A673 (cell line): ENCODE measurements at regions not wholly inside any gene's neighbourhood (a gene's known extent, or its start where the extent isn't known, plus 50 kb on each side); places are given as distances from the start of the nearest gene placed in this dataset.

Experiments used
- BruUV-seq: library from RNA; stranded (reverse); fragments of 400-500 nt; replicated peaks from 2 replicates; lab custom pipeline; 2021; lab: Mats Ljungman, UMichigan
- CTCF ChIA-PET: fragments of 300-600 bp; sonication (Branson Sonifier 250); formaldehyde crosslinking; loops from one replicate; lab custom pipeline; 2022; ENCODE audit warnings: antibody characterized with exemption; lab: Charles Lee
- POLR2A ChIA-PET: fragments of 300-600 bp; sonication (Branson Sonifier 250); formaldehyde crosslinking; loops from one replicate; lab custom pipeline; 2022; ENCODE audit warnings: antibody characterized with exemption; ENCODE audit not compliant: low non-redundant PET; lab: Charles Lee
- DNase-seq: peaks from one replicate; pipeline ENCODE4 v3.0.0-alpha.2; 2015; ENCODE audit warnings: low spot score
- H3K27ac ChIP-seq: fragments of 200-600 bp; sonication (generic); 2 replicates; pipeline ENCODE4 v1.5.1; 2016; ENCODE audit warnings: mixed run types, low read depth, mild to moderate bottlenecking, mixed read lengths, antibody characterized with exemption, low read length; ENCODE audit not compliant: poor library complexity, severe bottlenecking
- H3K27me3 ChIP-seq: fragments of 200-600 bp; sonication (generic); replicated peaks from 2 replicates; pipeline ENCODE4 v1.6.1; 2017; ENCODE audit warnings: mixed run types, low read depth, mild to moderate bottlenecking, mixed read lengths, antibody characterized with exemption, low read length; ENCODE audit not compliant: insufficient read depth, poor library complexity
- H3K36me3 ChIP-seq: fragments of 200-600 bp; sonication (generic); 2 replicates; pipeline ENCODE4 v1.6.1; 2016; ENCODE audit warnings: mixed run types, mild to moderate bottlenecking, mixed read lengths, antibody characterized with exemption, low read length; ENCODE audit not compliant: insufficient read depth, poor library complexity, severe bottlenecking
- H3K4me1 ChIP-seq: fragments of 200-600 bp; sonication (generic); 2 replicates; pipeline ENCODE4 v1.6.1; 2017; ENCODE audit warnings: mixed run types, mild to moderate bottlenecking, mixed read lengths, antibody characterized with exemption, low read length; ENCODE audit not compliant: insufficient read depth, poor library complexity, severe bottlenecking
- H3K4me3 ChIP-seq: fragments of 200-600 bp; sonication (generic); 2 replicates; pipeline ENCODE4 v1.5.1; 2016; ENCODE audit warnings: low read depth, mixed run types, mild to moderate bottlenecking, mixed read lengths, low read length; ENCODE audit not compliant: poor library complexity, severe bottlenecking
- H3K9me3 ChIP-seq: fragments of 200-600 bp; sonication (generic); 2 replicates; pipeline ENCODE4 v1.6.1; 2016; ENCODE audit warnings: mixed run types, low read depth, mild to moderate bottlenecking, mixed read lengths, antibody characterized with exemption, low read length; ENCODE audit not compliant: poor library complexity, severe bottlenecking
- EZH2 ChIP-seq: fragments of 200-600 bp; sonication (generic); IDR thresholded peaks from 2 replicates; pipeline ENCODE4 v1.6.1; 2017; ENCODE audit warnings: borderline replicate concordance, low read depth, mild to moderate bottlenecking, mixed read lengths, antibody characterized with exemption, low read length; ENCODE audit not compliant: poor library complexity, severe bottlenecking
- intact Hi-C: fragments of 100-400 bp; cut with micrococcal nuclease; formaldehyde crosslinking; loops from one replicate; pipeline ENCODE4 v1.10.0; 2022; ENCODE audit not compliant: unreplicated experiment
- TF ChIP-seq, protein P1 (sequence below): fragments of 300-800, 200-600 bp; sonication (generic); conservative IDR thresholded peaks from 2 replicates; pipeline ENCODE4 v1.5.1; 2017; ENCODE audit warnings: low read depth, mild to moderate bottlenecking, antibody characterized with exemption, low read length, moderate library complexity, mixed read lengths

DNA sequence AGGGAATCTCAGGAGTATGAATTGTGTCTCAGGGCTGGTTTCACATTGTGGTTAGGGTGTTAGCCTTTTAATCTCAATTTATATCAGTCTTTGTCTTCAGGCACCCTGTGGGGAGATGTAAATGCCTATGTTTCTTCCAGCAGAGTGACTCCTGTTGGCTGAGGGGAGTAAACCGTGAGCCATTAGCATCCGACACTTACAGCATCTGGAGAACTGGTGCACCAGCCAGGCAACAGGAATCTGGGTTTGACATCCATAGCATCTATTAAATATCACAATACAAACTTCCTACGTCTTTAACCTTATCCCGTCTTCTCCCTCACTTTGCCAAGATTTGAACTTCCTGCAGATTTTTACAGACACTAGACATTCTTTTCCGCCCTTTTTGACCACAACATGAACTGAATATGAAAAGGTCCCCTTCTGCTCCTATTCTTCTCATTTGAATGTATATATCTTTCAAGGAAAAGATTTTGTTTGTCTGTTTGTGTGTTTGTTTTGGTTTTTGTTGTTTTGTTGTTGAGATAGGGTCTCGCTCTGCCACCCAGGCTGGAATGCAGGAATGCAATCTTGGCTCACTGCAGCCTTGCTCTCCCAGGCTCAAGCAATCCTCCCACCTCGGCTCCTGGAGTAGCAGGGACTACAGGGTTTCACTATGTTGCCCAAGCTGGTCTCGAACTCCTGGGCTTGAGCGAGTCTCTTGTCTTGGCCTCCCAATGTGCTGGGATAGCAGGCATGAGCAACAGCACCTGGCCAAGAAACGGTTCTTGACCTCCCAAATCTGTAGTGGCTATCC lies 626.2 kb downstream of the TLR4 start:
- no peak for TF ChIP-seq EZH2
- TF ChIP-seq, protein P1, sequence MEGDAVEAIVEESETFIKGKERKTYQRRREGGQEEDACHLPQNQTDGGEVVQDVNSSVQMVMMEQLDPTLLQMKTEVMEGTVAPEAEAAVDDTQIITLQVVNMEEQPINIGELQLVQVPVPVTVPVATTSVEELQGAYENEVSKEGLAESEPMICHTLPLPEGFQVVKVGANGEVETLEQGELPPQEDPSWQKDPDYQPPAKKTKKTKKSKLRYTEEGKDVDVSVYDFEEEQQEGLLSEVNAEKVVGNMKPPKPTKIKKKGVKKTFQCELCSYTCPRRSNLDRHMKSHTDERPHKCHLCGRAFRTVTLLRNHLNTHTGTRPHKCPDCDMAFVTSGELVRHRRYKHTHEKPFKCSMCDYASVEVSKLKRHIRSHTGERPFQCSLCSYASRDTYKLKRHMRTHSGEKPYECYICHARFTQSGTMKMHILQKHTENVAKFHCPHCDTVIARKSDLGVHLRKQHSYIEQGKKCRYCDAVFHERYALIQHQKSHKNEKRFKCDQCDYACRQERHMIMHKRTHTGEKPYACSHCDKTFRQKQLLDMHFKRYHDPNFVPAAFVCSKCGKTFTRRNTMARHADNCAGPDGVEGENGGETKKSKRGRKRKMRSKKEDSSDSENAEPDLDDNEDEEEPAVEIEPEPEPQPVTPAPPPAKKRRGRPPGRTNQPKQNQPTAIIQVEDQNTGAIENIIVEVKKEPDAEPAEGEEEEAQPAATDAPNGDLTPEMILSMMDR = no peak
- BruUV-seq = no TSS peak
- no peaks in the 10 kb centered on the region for H3K27me3 ChIP-seq
- H3K4me1 ChIP-seq = no peaks in the 10 kb centered on the region
- H3K27ac ChIP-seq = no peak overlapping the region
- POLR2A ChIA-PET = no interaction called here
- CTCF ChIA-PET = no interaction called here
- no peaks in the 10 kb centered on the region for H3K9me3 ChIP-seq
- intact Hi-C loops = no loop called here
- no peak overlapping the region for H3K4me3 ChIP-seq
- DNase-seq = no peak
- no peaks in the 10 kb centered on the region for H3K36me3 ChIP-seq

DNA sequence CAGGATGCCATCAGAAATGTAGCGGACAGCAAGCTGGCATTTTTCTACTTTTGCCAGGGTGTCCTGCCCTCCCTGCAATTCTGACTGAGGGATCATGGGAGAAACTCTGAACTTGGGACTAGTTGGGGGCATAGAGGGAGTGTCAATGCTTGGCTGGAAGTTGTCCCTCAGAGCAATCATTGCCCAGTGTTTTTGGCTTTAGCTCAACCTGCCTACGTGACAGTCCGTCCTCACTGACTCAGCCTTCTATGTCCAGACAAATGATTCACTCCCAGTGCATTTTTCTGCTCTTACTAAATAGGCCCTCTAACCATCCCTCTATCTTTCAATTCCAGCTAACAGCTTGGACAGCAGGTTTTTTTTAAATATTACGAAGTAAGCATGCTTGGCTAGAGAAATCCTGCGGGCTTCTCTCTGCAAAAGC lies 627.4 kb downstream of the TLR4 start:
- H3K4me1 ChIP-seq = no peaks in the 10 kb centered on the region
- TF ChIP-seq EZH2 = no peak
- TF ChIP-seq, protein P1 = no peak
- no peak for DNase-seq
- ChIA-PET POLR2A (no interaction called here), CTCF (no interaction called here)
- no peak overlapping the region for H3K4me3 ChIP-seq
- intact Hi-C loops = no loop called here
- H3K27me3 ChIP-seq = no peaks in the 10 kb centered on the region
- H3K9me3 ChIP-seq = no peaks in the 10 kb centered on the region
- BruUV-seq = no TSS peak
- no peaks in the 10 kb centered on the region for H3K36me3 ChIP-seq
- H3K27ac ChIP-seq = no peak overlapping the region

DNA sequence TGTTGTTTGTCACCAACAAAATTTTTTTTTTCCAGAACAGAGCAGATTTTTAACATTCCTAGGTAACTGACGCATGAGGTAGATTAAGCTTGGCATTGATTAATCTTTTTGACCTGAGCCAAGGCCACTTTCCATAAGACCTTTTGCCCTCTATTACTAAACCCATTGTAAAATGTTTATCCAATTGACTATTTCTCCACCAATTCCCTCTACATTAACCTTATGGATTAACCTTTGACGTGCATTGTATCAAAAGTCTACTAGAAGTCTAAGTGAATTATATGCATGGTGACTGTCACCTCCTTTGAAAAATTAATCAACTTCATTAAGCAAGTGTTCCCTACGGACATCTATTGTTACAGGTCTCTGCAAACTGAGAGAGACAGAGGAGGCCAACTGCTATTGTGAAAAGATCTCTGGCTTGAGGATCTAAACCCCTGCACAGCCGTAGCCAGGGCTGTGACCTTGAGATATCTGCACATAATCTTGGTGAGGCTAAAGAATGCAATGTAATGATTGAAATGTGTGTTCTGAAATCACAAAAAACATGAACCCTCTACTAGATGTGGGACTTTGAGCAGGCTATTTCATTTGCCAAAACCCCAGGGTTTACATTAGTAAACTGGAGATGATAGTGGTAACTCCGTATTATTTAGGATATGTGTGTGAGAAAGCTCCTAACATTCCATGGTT lies 632.2 kb downstream of the TLR4 start:
- ChIA-PET CTCF (no interaction called here), POLR2A (no interaction called here)
- intact Hi-C loops = no loop called here
- Histone ChIP-seq H3K36me3 (no peaks in the 10 kb centered on the region), H3K27me3 (peaks cover 7% of the 10 kb centered on the region), H3K27ac (no peak overlapping the region), H3K4me3 (no peak overlapping the region), H3K4me1 (no peaks in the 10 kb centered on the region), H3K9me3 (no peaks in the 10 kb centered on the region)
- TF ChIP-seq EZH2 = no peak
- TF ChIP-seq, protein P1 = no peak
- no TSS peak for BruUV-seq
- no peak for DNase-seq
